Sigmoid colon (tissue), 4 donors: ENCODE measurements at regions not wholly inside any gene's neighbourhood (a gene's known extent, or its start where the extent isn't known, plus 50 kb on each side); places are given as distances from the start of the nearest gene placed in this dataset.

Experiments used
- EP300 ChIP-seq, 4 donors: sonication (generic); formaldehyde crosslinking; IDR thresholded peaks; one replicate each; pipeline ENCODE4 v1.6.1; 2017; ENCODE audit warnings: antibody characterized with exemption in 4 of 4
- POLR2A ChIP-seq, 2 donors: fragments of 450-650 bp; IDR thresholded peaks; one replicate each; pipeline ENCODE4 v1.6.1; 2016; ENCODE audit warnings: antibody characterized with exemption in 2 of 2, mild to moderate bottlenecking in 2 of 2, moderate library complexity in 2 of 2
- POLR2AphosphoS5 ChIP-seq, 4 donors: sonication (generic); formaldehyde crosslinking; IDR thresholded peaks; one replicate each; pipeline ENCODE4 v1.6.1; 2017; ENCODE audit warnings: antibody characterized with exemption in 4 of 4
- TF ChIP-seq, protein P1 (sequence below), 4 experiments: fragments of 450-650 bp in 3 of 4; fragments of 200-600 bp in 1 of 4; IDR thresholded peaks; one replicate each; pipeline ENCODE4 v1.5.1; 2016 to 2019; ENCODE audit warnings: antibody characterized with exemption in 4 of 4, mild to moderate bottlenecking in 3 of 4, moderate library complexity in 2 of 4

DNA sequence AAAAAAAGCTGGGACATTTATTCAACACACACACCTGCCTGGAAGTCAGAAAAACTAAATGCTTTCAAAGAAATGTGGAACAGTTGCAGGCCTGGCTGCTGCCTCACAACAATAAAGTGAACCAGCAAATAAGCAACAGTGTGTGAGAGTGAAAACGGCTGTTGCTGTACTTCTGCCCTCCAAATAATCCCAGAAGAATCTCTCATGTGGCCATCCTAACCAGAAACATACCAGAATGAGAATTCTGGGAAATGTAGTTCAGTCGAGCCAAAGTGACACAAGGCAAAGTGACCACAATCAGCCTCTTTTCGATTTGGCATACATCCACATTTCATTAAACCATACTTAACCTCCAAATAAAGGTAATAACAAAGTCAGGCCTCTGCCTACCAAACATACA lies 204.5 kb downstream of the SLC7A11 start:
- TF ChIP-seq POLR2A (IDR thresholded peaks at IDR 0.05) (no peak), EP300 (IDR thresholded peaks at IDR 0.05) (no peak), POLR2AphosphoS5 (IDR thresholded peaks at IDR 0.05) (no peak)
- TF ChIP-seq, protein P1, sequence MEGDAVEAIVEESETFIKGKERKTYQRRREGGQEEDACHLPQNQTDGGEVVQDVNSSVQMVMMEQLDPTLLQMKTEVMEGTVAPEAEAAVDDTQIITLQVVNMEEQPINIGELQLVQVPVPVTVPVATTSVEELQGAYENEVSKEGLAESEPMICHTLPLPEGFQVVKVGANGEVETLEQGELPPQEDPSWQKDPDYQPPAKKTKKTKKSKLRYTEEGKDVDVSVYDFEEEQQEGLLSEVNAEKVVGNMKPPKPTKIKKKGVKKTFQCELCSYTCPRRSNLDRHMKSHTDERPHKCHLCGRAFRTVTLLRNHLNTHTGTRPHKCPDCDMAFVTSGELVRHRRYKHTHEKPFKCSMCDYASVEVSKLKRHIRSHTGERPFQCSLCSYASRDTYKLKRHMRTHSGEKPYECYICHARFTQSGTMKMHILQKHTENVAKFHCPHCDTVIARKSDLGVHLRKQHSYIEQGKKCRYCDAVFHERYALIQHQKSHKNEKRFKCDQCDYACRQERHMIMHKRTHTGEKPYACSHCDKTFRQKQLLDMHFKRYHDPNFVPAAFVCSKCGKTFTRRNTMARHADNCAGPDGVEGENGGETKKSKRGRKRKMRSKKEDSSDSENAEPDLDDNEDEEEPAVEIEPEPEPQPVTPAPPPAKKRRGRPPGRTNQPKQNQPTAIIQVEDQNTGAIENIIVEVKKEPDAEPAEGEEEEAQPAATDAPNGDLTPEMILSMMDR (IDR thresholded peaks at IDR 0.05): no peak
